OCI-LY7 (cell line): ENCODE measurements at regions not wholly inside any gene's neighbourhood (a gene's known extent, or its start where the extent isn't known, plus 50 kb on each side); places are given as distances from the start of the nearest gene placed in this dataset.

Experiments used
- CTCF ChIP-seq: fragments of 200-600 bp; sonication (generic); conservative IDR thresholded peaks from 2 replicates; pipeline ENCODE4 v1.5.1; 2014; ENCODE audit warnings: mild to moderate bottlenecking, antibody characterized with exemption, low read length, moderate library complexity, mixed read lengths
- EZH2phosphoT487 ChIP-seq: fragments of 200-600 bp; sonication (generic); IDR thresholded peaks from 2 replicates; pipeline ENCODE4 v1.6.1; 2018; ENCODE audit warnings: low read depth, borderline replicate concordance, mild to moderate bottlenecking, mixed run types, antibody characterized with exemption, low read length, moderate library complexity, mixed read lengths

GRCh38 chr2:144904612-144905011, 384.7 kb upstream of the ZEB2 start:
- no peak for TF ChIP-seq CTCF
- TF ChIP-seq EZH2phosphoT487, result no peak
